Type B pancreatic cell (in vitro differentiated cells): ENCODE measurements at regions not wholly inside any gene's neighbourhood (a gene's known extent, or its start where the extent isn't known, plus 50 kb on each side); places are given as distances from the start of the nearest gene placed in this dataset.

Experiments
- DNase-seq: peaks from one replicate; pipeline ENCODE4 v3.0.0; 2021; ENCODE audit warnings: mixed read lengths; ENCODE audit not compliant: unreplicated experiment; ENCODE audit errors: extremely low spot score
- H3K27ac Mint-ChIP-seq: 2 replicates; pipeline ENCODE4 v1.8.0; 2021; ENCODE audit warnings: mild to moderate bottlenecking, mixed read lengths
- H3K27me3 Mint-ChIP-seq: 2 replicates; pipeline ENCODE4 v1.8.0; 2021; ENCODE audit warnings: mixed read lengths
- H3K36me3 Mint-ChIP-seq: 2 replicates; pipeline ENCODE4 v1.8.0; 2021; ENCODE audit warnings: mixed read lengths
- H3K4me1 Mint-ChIP-seq: one replicate; pipeline ENCODE4 v1.8.0; 2021; ENCODE audit warnings: mixed read lengths; ENCODE audit not compliant: unreplicated experiment
- H3K4me3 Mint-ChIP-seq: 2 replicates; pipeline ENCODE4 v1.8.0; 2021; ENCODE audit warnings: mild to moderate bottlenecking, mixed read lengths
- H3K9me3 Mint-ChIP-seq: 2 replicates; pipeline ENCODE4 v1.8.0; 2021; ENCODE audit warnings: mixed read lengths
- TF ChIP-seq, protein P1 (sequence below): fragments of 200-600 bp; sonication (generic); conservative IDR thresholded peaks from 2 replicates; pipeline ENCODE4 v1.5.0; 2021; ENCODE audit warnings: antibody characterized with exemption, mild to moderate bottlenecking

DNA sequence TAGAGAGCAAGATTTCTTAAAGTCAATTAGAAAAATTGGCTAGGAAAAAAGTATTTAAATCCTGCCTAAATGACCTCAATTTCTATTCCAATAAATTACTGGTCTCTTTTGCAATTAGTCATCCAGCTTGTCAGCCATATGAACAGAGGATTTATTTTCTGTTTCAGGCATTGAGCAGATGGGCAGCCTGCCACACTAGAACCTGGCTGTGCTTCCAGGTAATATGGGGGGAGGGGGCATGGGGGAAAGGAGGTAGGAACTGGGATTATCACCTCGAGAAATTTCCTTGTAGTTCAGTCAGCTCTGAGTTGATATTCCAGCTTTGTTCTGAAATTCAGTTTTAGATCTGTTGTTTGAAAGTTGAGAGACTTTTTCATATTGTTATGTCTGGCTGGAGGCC lies 206.3 kb upstream of the LCORL start:
- H3K9me3 Mint-ChIP-seq = peaks cover 8% of the 10 kb centered on the region
- TF ChIP-seq, protein P1, sequence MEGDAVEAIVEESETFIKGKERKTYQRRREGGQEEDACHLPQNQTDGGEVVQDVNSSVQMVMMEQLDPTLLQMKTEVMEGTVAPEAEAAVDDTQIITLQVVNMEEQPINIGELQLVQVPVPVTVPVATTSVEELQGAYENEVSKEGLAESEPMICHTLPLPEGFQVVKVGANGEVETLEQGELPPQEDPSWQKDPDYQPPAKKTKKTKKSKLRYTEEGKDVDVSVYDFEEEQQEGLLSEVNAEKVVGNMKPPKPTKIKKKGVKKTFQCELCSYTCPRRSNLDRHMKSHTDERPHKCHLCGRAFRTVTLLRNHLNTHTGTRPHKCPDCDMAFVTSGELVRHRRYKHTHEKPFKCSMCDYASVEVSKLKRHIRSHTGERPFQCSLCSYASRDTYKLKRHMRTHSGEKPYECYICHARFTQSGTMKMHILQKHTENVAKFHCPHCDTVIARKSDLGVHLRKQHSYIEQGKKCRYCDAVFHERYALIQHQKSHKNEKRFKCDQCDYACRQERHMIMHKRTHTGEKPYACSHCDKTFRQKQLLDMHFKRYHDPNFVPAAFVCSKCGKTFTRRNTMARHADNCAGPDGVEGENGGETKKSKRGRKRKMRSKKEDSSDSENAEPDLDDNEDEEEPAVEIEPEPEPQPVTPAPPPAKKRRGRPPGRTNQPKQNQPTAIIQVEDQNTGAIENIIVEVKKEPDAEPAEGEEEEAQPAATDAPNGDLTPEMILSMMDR = no peak
- no peaks in the 10 kb centered on the region for H3K4me1 Mint-ChIP-seq
- H3K27ac Mint-ChIP-seq = no peak overlapping the region
- DNase-seq = no peak
- H3K36me3 Mint-ChIP-seq = no peaks in the 10 kb centered on the region
- H3K27me3 Mint-ChIP-seq = no peaks in the 10 kb centered on the region
- H3K4me3 Mint-ChIP-seq = no peak overlapping the region

GRCh38 chr4:18214411-18215055 lies 193.0 kb upstream of the LCORL start:
- no peak overlapping the region for H3K4me3 Mint-ChIP-seq
- peaks cover 14% of the 10 kb centered on the region for H3K27me3 Mint-ChIP-seq
- no peak overlapping the region for H3K27ac Mint-ChIP-seq
- H3K4me1 Mint-ChIP-seq = no peaks in the 10 kb centered on the region
- TF ChIP-seq, protein P1 = no peak
- peaks cover 8% of the 10 kb centered on the region for H3K9me3 Mint-ChIP-seq
- no peak for DNase-seq
- no peaks in the 10 kb centered on the region for H3K36me3 Mint-ChIP-seq

DNA sequence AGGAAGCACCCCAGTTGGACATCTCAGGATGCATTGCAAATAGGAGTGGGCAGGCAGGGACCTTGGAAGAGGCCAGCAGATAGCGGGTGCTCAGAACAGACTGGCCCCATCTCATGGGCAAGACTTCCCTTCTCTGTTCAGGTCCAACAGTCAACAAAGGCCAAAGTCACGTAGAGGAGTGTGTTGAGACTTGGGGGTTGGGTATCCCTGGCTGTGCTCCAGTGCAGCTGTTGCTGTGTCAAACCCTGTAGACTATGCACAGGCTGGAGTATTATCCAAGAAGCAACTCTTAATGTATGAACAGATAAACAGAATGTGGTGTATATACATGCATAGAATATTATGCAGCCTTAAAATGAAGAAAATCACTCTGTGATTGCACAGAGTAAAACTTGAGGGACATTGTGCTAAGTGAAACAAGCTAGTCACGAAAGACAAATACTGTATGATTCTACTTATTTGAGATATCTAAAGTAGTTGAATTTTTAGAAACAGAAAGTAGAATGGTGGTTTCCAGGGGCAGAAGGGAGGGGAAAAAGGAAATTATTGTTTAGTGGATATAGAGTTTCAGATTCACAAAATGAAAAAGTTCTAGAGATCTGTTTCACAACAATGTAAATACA lies 192.1 kb upstream of the LCORL start:
- no peak for DNase-seq
- no peak overlapping the region for H3K4me3 Mint-ChIP-seq
- peaks cover 16% of the 10 kb centered on the region for H3K27me3 Mint-ChIP-seq
- no peak overlapping the region for H3K27ac Mint-ChIP-seq
- no peaks in the 10 kb centered on the region for H3K36me3 Mint-ChIP-seq
- H3K9me3 Mint-ChIP-seq = peaks cover 8% of the 10 kb centered on the region
- H3K4me1 Mint-ChIP-seq = no peaks in the 10 kb centered on the region
- TF ChIP-seq, protein P1 = no peak

- Mint-ChIP-seq H3K27ac (no peak overlapping the region), H3K4me1 (no peaks in the 10 kb centered on the region), H3K4me3 (no peak overlapping the region), H3K9me3 (peaks cover 8% of the 10 kb centered on the region), H3K36me3 (no peaks in the 10 kb centered on the region), H3K27me3 (peaks cover 19% of the 10 kb centered on the region)
- DNase-seq = no peak
- TF ChIP-seq, protein P1 = no peak
Observed at GRCh38 chr4:18209448-18209847, 187.9 kb upstream of the LCORL start.

DNA sequence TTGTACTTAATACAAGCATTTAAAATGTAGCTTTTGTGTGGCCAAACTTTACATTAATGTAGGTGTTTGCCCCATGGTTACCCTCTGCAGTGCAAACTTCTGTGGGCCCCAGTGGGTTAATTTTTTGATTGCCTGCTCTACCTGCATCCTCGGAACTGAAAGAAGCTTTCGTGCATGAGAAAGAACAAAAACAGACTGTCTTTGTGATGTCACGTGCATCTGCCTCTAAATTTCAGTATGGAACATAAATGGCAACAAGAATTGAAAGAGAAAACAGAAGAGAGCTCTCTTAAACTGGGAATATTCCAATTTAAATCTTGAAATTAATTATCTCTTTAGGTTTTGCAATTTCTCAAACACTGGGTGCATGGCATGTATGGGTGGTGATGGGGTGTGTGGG lies 182.4 kb upstream of the LCORL start:
- Mint-ChIP-seq H3K4me1 (no peaks in the 10 kb centered on the region), H3K27me3 (peaks cover 19% of the 10 kb centered on the region), H3K9me3 (no peaks in the 10 kb centered on the region), H3K36me3 (no peaks in the 10 kb centered on the region), H3K27ac (no peak overlapping the region), H3K4me3 (no peak overlapping the region)
- TF ChIP-seq, protein P1 = no peak
- no peak for DNase-seq
